Astrocyte (in vitro differentiated cells and primary cell): ENCODE measurements at regions not wholly inside any gene's neighbourhood (a gene's known extent, or its start where the extent isn't known, plus 50 kb on each side); places are given as distances from the start of the nearest gene placed in this dataset.

Experiments used
- EZH2 ChIP-seq: IDR thresholded peaks from 2 replicates; pipeline ENCODE4 v1.6.1; 2012; ENCODE audit warnings: mild to moderate bottlenecking, low read length, inconsistent platforms; ENCODE audit not compliant: insufficient read depth
- TF ChIP-seq, protein P1 (sequence below): IDR thresholded peaks from 2 replicates; pipeline ENCODE4 v1.5.1; 2011; ENCODE audit warnings: low read depth, mild to moderate bottlenecking, inconsistent platforms, low read length, moderate library complexity; ENCODE audit not compliant: insufficient read depth

DNA sequence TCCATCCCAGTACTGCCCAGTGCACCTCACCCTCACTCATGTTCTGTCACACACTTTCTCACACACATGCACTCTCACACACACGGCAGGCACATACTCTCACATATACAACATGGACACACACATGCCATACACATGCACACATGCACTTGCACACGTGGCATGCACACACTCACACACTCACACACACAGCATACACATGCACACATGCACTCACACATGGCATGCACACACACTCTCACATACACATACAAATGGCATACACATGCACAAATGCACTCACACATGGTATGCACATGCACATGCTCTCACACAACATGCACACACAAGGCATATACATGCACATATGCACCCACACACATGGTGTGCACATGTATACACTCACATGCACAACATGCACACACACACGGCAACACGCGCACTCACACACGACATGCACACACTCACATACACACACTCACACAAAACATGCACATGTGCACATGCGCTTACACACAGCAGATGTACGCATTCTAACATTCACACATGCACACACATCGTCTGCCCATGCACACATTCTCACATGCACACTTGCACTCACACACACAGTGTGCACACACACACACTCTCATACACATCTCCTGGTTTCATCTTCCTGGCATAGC, 131.7 kb upstream of the THBS2 start:
- TF ChIP-seq, protein P1, sequence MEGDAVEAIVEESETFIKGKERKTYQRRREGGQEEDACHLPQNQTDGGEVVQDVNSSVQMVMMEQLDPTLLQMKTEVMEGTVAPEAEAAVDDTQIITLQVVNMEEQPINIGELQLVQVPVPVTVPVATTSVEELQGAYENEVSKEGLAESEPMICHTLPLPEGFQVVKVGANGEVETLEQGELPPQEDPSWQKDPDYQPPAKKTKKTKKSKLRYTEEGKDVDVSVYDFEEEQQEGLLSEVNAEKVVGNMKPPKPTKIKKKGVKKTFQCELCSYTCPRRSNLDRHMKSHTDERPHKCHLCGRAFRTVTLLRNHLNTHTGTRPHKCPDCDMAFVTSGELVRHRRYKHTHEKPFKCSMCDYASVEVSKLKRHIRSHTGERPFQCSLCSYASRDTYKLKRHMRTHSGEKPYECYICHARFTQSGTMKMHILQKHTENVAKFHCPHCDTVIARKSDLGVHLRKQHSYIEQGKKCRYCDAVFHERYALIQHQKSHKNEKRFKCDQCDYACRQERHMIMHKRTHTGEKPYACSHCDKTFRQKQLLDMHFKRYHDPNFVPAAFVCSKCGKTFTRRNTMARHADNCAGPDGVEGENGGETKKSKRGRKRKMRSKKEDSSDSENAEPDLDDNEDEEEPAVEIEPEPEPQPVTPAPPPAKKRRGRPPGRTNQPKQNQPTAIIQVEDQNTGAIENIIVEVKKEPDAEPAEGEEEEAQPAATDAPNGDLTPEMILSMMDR, result no peak
- TF ChIP-seq EZH2, result no peak
